SH-SY5Y (cell line): ENCODE measurements at regions not wholly inside any gene's neighbourhood (a gene's known extent, or its start where the extent isn't known, plus 50 kb on each side); places are given as distances from the start of the nearest gene placed in this dataset.

Experiments
- GATA2 ChIP-seq: IDR thresholded peaks from 2 replicates; pipeline ENCODE4 v1.6.1; 2011; ENCODE audit warnings: mild to moderate bottlenecking, low read depth, low read length
- GATA3 ChIP-seq: IDR thresholded peaks from 2 replicates; pipeline ENCODE4 v1.6.1; 2011; ENCODE audit warnings: low read depth, mild to moderate bottlenecking, low read length, moderate library complexity

DNA sequence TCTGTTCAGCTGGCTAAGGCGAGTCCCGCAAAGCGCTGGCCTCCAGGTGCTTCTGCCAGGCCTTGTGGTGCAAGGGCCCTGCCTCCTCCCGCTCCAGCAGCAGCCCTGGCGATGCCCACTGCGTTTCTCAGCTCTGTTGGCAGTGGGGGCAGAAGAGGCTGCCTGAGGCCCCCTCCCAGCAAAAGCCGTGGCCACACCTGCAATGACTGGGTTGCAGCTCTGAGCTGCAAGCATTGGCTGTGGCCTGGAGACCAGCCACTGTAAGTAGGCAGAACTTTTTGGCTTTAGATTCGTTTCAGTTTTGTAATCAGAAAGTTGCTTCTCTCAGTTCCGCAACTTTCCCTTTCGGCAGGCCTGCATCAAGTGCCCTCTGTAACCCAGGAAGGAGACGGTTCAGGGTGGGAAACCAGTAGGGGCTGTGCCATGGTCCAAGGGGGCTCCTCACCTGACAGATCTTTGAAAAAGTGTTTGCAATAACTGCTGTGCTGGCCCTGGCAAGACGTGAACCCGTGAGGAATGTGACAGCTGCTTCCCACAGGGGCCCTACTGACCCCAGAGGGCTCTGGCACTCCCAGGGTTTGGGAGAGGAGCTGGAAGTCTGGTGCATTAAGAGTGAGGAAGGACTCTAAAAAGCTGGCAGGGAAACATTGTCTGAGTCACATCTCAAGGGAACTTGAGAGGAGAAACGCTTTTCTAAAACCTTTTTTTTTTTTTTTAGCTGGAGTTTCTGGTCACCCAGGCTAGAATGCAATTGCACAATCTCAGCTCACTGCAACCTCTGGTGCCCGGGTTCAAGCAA lies 54.5 kb upstream of the MAX start:
- TF ChIP-seq GATA2 (no peak), GATA3 (no peak)
